SK-N-SH treated with all-trans-retinoic acid at 6 μM for 48 hours (cell line): ENCODE measurements at regions not wholly inside any gene's neighbourhood (a gene's known extent, or its start where the extent isn't known, plus 50 kb on each side); places are given as distances from the start of the nearest gene placed in this dataset.

Source experiments
- ATAC-seq: fragments of 200-7000 bp; cut with Tn5 transposase; 3 replicates; pipeline ENCODE4 v1.9.1; 2020; ENCODE audit warnings: mild to moderate bottlenecking, moderate library complexity
- ARNTL ChIP-seq: fragments of 450-650 bp; formaldehyde crosslinking; IDR thresholded peaks from 2 replicates; pipeline ENCODE4 v1.5.0; 2020; ENCODE audit warnings: low read depth, mild to moderate bottlenecking, moderate library complexity, borderline replicate concordance
- BACH2 ChIP-seq: fragments of 250-450 bp; sonication (Bioruptor Pico); IDR thresholded peaks from 2 replicates; pipeline ENCODE4 v1.9.0; 2021; ENCODE audit warnings: mild to moderate bottlenecking, borderline replicate concordance
- CREB5 ChIP-seq: fragments of 250-450 bp; sonication (Bioruptor Pico); IDR thresholded peaks from 2 replicates; pipeline ENCODE4 v1.5.1; 2020; ENCODE audit warnings: low read depth, mild to moderate bottlenecking, moderate library complexity
- CSDC2 ChIP-seq: fragments of 250-450 bp; sonication (Bioruptor Pico); IDR thresholded peaks from 2 replicates; pipeline ENCODE4 v1.5.0; 2020; ENCODE audit warnings: mild to moderate bottlenecking, moderate library complexity
- ESRRG ChIP-seq: fragments of 250-450 bp; sonication (Bioruptor Pico); IDR thresholded peaks from 2 replicates; pipeline ENCODE4 v1.6.1; 2021; ENCODE audit warnings: mild to moderate bottlenecking
- GLIS3 ChIP-seq: fragments of 250-450 bp; sonication (Bioruptor Pico); IDR thresholded peaks from 2 replicates; pipeline ENCODE4 v1.5.0; 2020; ENCODE audit warnings: mild to moderate bottlenecking, moderate library complexity
- ISL1 ChIP-seq: fragments of 250-450 bp; sonication (Bioruptor Pico); IDR thresholded peaks from 2 replicates; pipeline ENCODE4 v2.1.2; 2022; ENCODE audit warnings: mild to moderate bottlenecking, moderate library complexity
- OSR1 ChIP-seq: fragments of 250-450 bp; sonication (Bioruptor Pico); IDR thresholded peaks from 2 replicates; pipeline ENCODE4 v1.8.0; 2022; ENCODE audit warnings: moderate library complexity, mild to moderate bottlenecking, inconsistent platforms
- PPARA ChIP-seq: fragments of 250-450 bp; sonication (Bioruptor Pico); IDR thresholded peaks from 2 replicates; pipeline ENCODE4 v1.5.0; 2020; ENCODE audit warnings: mild to moderate bottlenecking, borderline replicate concordance
- RARB ChIP-seq: fragments of 250-450 bp; sonication (Bioruptor Pico); IDR thresholded peaks from 2 replicates; pipeline ENCODE4 v1.8.0; 2021; ENCODE audit warnings: mild to moderate bottlenecking, moderate library complexity
- TCF4 ChIP-seq: fragments of 250-450 bp; sonication (Bioruptor Pico); IDR thresholded peaks from 2 replicates; pipeline ENCODE4 v1.8.0; 2021; ENCODE audit warnings: mild to moderate bottlenecking, moderate library complexity, borderline replicate concordance
- TOX ChIP-seq: fragments of 250-450 bp; sonication (Bioruptor Pico); IDR thresholded peaks from 2 replicates; pipeline ENCODE4 v1.8.0; 2021; ENCODE audit warnings: mild to moderate bottlenecking, moderate library complexity, borderline replicate concordance
- TSHZ2 ChIP-seq: fragments of 250-450 bp; sonication (Bioruptor Pico); IDR thresholded peaks from 2 replicates; pipeline ENCODE4 v1.5.0; 2020; ENCODE audit warnings: mild to moderate bottlenecking, moderate library complexity
- ZC3H10 ChIP-seq: fragments of 250-450 bp; sonication (Bioruptor Pico); IDR thresholded peaks from 2 replicates; pipeline ENCODE4 v1.5.1; 2021; ENCODE audit warnings: mild to moderate bottlenecking, moderate library complexity
- ZFP3 ChIP-seq: fragments of 250-450 bp; sonication (Bioruptor Pico); IDR thresholded peaks from 2 replicates; pipeline ENCODE4 v1.5.0; 2020; ENCODE audit warnings: mild to moderate bottlenecking, moderate library complexity
- ZFP30 ChIP-seq: fragments of 450-650 bp; formaldehyde crosslinking; IDR thresholded peaks from 2 replicates; pipeline ENCODE4 v1.5.0; 2022; ENCODE audit warnings: mild to moderate bottlenecking, moderate library complexity
- ZNF70 ChIP-seq: fragments of 450-650 bp; formaldehyde crosslinking; IDR thresholded peaks from 2 replicates; pipeline ENCODE4 v1.5.0; 2020; ENCODE audit warnings: mild to moderate bottlenecking, moderate library complexity
- TF ChIP-seq, protein P1 (sequence below): fragments of 250-450 bp; sonication (Bioruptor Pico); IDR thresholded peaks from 2 replicates; pipeline ENCODE4 v1.5.1; 2021; ENCODE audit warnings: mild to moderate bottlenecking, moderate library complexity
- TF ChIP-seq, protein P2 (sequence below): fragments of 250-450 bp; sonication (Bioruptor Pico); IDR thresholded peaks from 2 replicates; pipeline ENCODE4 v1.8.0; 2020; ENCODE audit warnings: mild to moderate bottlenecking, moderate library complexity, borderline replicate concordance

DNA sequence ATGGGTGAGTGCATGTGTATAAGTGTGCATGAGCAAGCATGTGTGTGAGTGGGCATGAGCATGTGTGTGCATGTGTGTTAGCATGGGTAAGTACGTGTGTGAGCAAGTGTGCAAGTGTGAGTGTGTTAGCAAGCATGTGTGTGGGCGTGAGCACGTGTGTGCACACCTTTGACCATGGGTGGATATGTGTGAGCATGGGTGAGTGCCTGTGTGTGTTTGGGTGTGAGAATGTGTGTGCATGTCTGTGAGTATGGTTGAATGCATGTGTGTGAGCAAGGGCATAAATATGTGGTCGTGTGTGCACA lies 84.6 kb downstream of the DLL1 start:
- ATAC-seq: no peak
- TF ChIP-seq GLIS3 (no peak), ZFP3 (CRISPR knock-in tag) (no peak), BACH2 (no peak), PPARA (CRISPR knock-in tag) (no peak), TOX (CRISPR knock-in tag) (no peak), ZFP30 (CRISPR knock-in tag) (no peak), TCF4 (no peak), CREB5 (CRISPR knock-in tag) (no peak), ISL1 (no peak), ARNTL (no peak), TSHZ2 (no peak), CSDC2 (CRISPR knock-in tag) (no peak)
- TF ChIP-seq, protein P1, sequence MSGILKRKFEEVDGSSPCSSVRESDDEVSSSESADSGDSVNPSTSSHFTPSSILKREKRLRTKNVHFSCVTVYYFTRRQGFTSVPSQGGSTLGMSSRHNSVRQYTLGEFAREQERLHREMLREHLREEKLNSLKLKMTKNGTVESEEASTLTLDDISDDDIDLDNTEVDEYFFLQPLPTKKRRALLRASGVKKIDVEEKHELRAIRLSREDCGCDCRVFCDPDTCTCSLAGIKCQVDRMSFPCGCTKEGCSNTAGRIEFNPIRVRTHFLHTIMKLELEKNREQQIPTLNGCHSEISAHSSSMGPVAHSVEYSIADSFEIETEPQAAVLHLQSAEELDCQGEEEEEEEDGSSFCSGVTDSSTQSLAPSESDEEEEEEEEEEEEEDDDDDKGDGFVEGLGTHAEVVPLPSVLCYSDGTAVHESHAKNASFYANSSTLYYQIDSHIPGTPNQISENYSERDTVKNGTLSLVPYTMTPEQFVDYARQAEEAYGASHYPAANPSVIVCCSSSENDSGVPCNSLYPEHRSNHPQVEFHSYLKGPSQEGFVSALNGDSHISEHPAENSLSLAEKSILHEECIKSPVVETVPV (CRISPR knock-in tag): no peak

GRCh38 chr6:170205534-170206316 lies 85.2 kb downstream of the DLL1 start:
- TF ChIP-seq TSHZ2 (no peak), RARB (CRISPR knock-in tag) (no peak), GLIS3 (no peak), ZFP30 (CRISPR knock-in tag) (no peak), ARNTL (no peak), OSR1 (CRISPR knock-in tag) (no peak), ZC3H10 (CRISPR knock-in tag) (no peak), ESRRG (no peak)
- no peak for ATAC-seq

GRCh38 chr6:170205126-170205525 lies 85.8 kb downstream of the DLL1 start:
- TF ChIP-seq CSDC2 (CRISPR knock-in tag): no peak
- no peak for TF ChIP-seq RARB (CRISPR knock-in tag)
- TF ChIP-seq, protein P2, sequence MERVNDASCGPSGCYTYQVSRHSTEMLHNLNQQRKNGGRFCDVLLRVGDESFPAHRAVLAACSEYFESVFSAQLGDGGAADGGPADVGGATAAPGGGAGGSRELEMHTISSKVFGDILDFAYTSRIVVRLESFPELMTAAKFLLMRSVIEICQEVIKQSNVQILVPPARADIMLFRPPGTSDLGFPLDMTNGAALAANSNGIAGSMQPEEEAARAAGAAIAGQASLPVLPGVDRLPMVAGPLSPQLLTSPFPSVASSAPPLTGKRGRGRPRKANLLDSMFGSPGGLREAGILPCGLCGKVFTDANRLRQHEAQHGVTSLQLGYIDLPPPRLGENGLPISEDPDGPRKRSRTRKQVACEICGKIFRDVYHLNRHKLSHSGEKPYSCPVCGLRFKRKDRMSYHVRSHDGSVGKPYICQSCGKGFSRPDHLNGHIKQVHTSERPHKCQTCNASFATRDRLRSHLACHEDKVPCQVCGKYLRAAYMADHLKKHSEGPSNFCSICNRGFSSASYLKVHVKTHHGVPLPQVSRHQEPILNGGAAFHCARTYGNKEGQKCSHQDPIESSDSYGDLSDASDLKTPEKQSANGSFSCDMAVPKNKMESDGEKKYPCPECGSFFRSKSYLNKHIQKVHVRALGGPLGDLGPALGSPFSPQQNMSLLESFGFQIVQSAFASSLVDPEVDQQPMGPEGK (CRISPR knock-in tag): no peak
- no peak for TF ChIP-seq ZFP3 (CRISPR knock-in tag)
- TF ChIP-seq ZNF70: no peak
- no peak for TF ChIP-seq ZC3H10 (CRISPR knock-in tag)
- TF ChIP-seq BACH2: no peak
- TF ChIP-seq TSHZ2: no peak
- no peak for ATAC-seq
